ENCODE measurements at regions not wholly inside any gene's neighbourhood (a gene's known extent, or its start where the extent isn't known, plus 50 kb on each side); places are given as distances from the start of the nearest gene placed in this dataset.

DNA sequence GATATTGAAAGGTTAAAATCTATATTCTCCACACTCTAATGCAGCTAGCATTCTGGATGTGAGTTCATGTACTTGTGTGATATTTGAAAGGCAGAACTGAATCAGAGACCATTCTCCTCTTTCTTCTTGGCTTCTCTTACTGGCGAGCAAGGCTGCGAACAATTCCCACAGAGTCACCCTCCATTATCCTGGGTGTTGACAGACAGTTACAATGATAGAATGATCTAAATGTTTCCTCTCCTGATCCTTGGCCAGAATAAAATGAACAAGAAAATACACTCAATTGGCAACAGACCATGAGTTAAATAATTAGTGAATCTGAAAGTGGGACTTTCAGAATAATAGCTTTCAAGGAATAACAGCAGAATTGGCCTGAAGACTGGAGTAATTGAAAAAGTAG is 342.8 kb downstream of the RAPGEF2 start:
- Histone ChIP-seq H3K9me3 (ENCODE audit: insufficient read depth in 2 of 2, low read depth in 1 of 2, low read length in 1 of 2) (no peaks in the 10 kb centered on the region), H2AFZ (ENCODE audit: low read length) (no peak overlapping the region), H3K79me2 (ENCODE audit: control insufficient read depth in 1 of 2, insufficient read depth in 2 of 2, low read length in 2 of 2) (no peaks in the 10 kb centered on the region), H2BK20ac (ENCODE audit: low read length) (no peak overlapping the region), H2BK15ac (ENCODE audit: low read length) (no peak overlapping the region), H3K79me1 (ENCODE audit: low read depth, low read length) (no peaks in the 10 kb centered on the region), H3K27me3 (replicated peaks in 1 of 4; ENCODE audit: control insufficient read depth in 3 of 4, extremely low read depth in 1 of 4, insufficient read depth in 3 of 4, low read length in 3 of 4) (no peaks in the 10 kb centered on the region), H2BK120ac (replicated peaks; ENCODE audit: low read depth, low read length) (no peak overlapping the region), H2BK12ac (ENCODE audit: low read depth, low read length) (no peak overlapping the region), H3K56ac (replicated peaks; ENCODE audit: insufficient read length, low read depth, low read length) (no peak overlapping the region), H3K23me2 (ENCODE audit: low read depth, low read length) (no peaks in the 10 kb centered on the region), H4K91ac (replicated peaks; ENCODE audit: insufficient read length, low read length) (no peak overlapping the region), H3K36me3 (ENCODE audit: control insufficient read depth in 2 of 4, insufficient read depth in 4 of 4, low read length in 3 of 4) (no peaks in the 10 kb centered on the region), H3K9ac (replicated peaks in 1 of 4; ENCODE audit: extremely low read depth in 1 of 4, low read depth in 3 of 4, low read length in 3 of 4) (no peak overlapping the region), H3K4me2 (ENCODE audit: insufficient read depth in 1 of 2, low read depth in 2 of 2, low read length in 2 of 2) (no peak overlapping the region), H4K5ac (ENCODE audit: insufficient read length, low read depth, low read length) (no peak overlapping the region), H3K23ac (ENCODE audit: insufficient read length) (no peak overlapping the region), H3K4ac (replicated peaks; ENCODE audit: insufficient read length, low read depth, low read length) (no peak overlapping the region), H3K4me1 (replicated peaks in 1 of 4; ENCODE audit: control insufficient read depth in 3 of 4, insufficient read depth in 4 of 4, low read length in 3 of 4) (peaks cover 0 to 3% (median 0%) of the 10 kb centered on the region in 4 experiments; a peak in 1 of 7 replicates), H4K8ac (ENCODE audit: extremely low read depth, insufficient read depth, low read length) (no peak overlapping the region), H3K4me3 (ENCODE audit: extremely low read depth in 1 of 4, insufficient read depth in 2 of 4, low read depth in 3 of 4, low read length in 4 of 4) (no peak overlapping the region), H2AK5ac (ENCODE audit: low read depth, low read length) (no peak overlapping the region), H3K18ac (ENCODE audit: extremely low read depth, low read length) (no peak overlapping the region), H3K14ac (ENCODE audit: insufficient read length) (no peak overlapping the region), H2BK5ac (ENCODE audit: low read depth, low read length) (no peak overlapping the region), H3K27ac (ENCODE audit: low read depth, low read length) (no peak overlapping the region), H4K20me1 (replicated peaks in 1 of 2; ENCODE audit: control insufficient read depth in 1 of 2, insufficient read depth in 2 of 2, low read length in 2 of 2) (no peaks in the 10 kb centered on the region)
- no peak for TF ChIP-seq GABPA (IDR thresholded peaks at IDR 0.05; ENCODE audit: borderline replicate concordance, insufficient read depth, low read length)
- no peak for TF ChIP-seq ASH2L (IDR thresholded peaks at IDR 0.05; ENCODE audit: low read length)
- TF ChIP-seq RAD21 (IDR thresholded peaks at IDR 0.05 in 1 of 2, conservative IDR thresholded peaks at IDR 0.05 in 1 of 2; ENCODE audit: low read depth in 2 of 2, low read length in 2 of 2): no peak
- no peak for TF ChIP-seq RNF2 (IDR thresholded peaks at IDR 0.05; ENCODE audit: borderline replicate concordance, low read depth, low read length, missing control alignments, poor library complexity, severe bottlenecking)
- TF ChIP-seq CTBP2 (IDR thresholded peaks at IDR 0.05; ENCODE audit: borderline replicate concordance, insufficient read depth, insufficient read length, low read length): no peak
- no peak for TF ChIP-seq POU5F1 (IDR thresholded peaks at IDR 0.05; ENCODE audit: low read depth, low read length)
- no peak for TF ChIP-seq KDM4A (IDR thresholded peaks at IDR 0.05; ENCODE audit: low read depth, low read length, severe bottlenecking)
- TF ChIP-seq BRCA1 (IDR thresholded peaks at IDR 0.05; ENCODE audit: low read depth, low read length): no peak
- TF ChIP-seq PHF8 (conservative IDR thresholded peaks at IDR 0.05; ENCODE audit: low read depth, low read length): no peak
- no peak for TF ChIP-seq NRF1 (IDR thresholded peaks at IDR 0.05; ENCODE audit: low read depth, low read length)
- TF ChIP-seq CBX5 (IDR thresholded peaks at IDR 0.05; ENCODE audit: low read depth, low read length): no peak
- no peak for TF ChIP-seq TCF12 (IDR thresholded peaks at IDR 0.05; ENCODE audit: low read depth, low read length)
- TF ChIP-seq CHD2 (IDR thresholded peaks at IDR 0.05; ENCODE audit: low read length): no peak
- TF ChIP-seq KDM1A (IDR thresholded peaks at IDR 0.05; ENCODE audit: borderline replicate concordance, low read length): no peak
- POLR2A ChIA-PET (ENCODE audit: partially characterized antibody): no interaction called here
- WGBS, 2 experiments (ENCODE audit: extremely low coverage in 1 of 2, insufficient coverage in 1 of 2, insufficient read length in 1 of 2, insufficient replicate concordance in 2 of 2, low coverage in 1 of 2, low lambda C conversion rate in 2 of 2, missing lambda C conversion rate in 1 of 2): 97% methylated on average over 2 of the region's 2 CpGs; no CpG with 5 or more reads in 1 of the 2 experiments
- CTCF ChIA-PET (ENCODE audit: partially characterized antibody): interaction anchor here (0.6 to 2.2 kb wide), 9 partner anchors 12 to 323 kb away, joined by 3 to 6 read pairs (median 4); no protein-coding TSS in a partner anchor
- FAIRE-seq (no peak), DNase-seq (ENCODE audit: low read depth in 1 of 2, low spot score in 2 of 2) (no peak)

All from H1 (cell line).